ENCODE measurements at regions not wholly inside any gene's neighbourhood (a gene's known extent, or its start where the extent isn't known, plus 50 kb on each side); places are given as distances from the start of the nearest gene placed in this dataset.

- no peaks in the 10 kb centered on the region for H3K79me2 ChIP-seq (ENCODE audit: control insufficient read depth in 1 of 2, insufficient read depth in 2 of 2, low read length in 2 of 2)
- no peaks in the 10 kb centered on the region for H3K36me3 ChIP-seq (ENCODE audit: control insufficient read depth in 2 of 4, insufficient read depth in 4 of 4, low read length in 3 of 4)
- H3K79me1 ChIP-seq (ENCODE audit: low read depth, low read length), result no peaks in the 10 kb centered on the region
- H3K4ac ChIP-seq (replicated peaks; ENCODE audit: insufficient read length, low read depth, low read length), result no peak overlapping the region
- no peak overlapping the region for H3K27ac ChIP-seq (ENCODE audit: low read depth, low read length)
- H4K5ac ChIP-seq (ENCODE audit: insufficient read length, low read depth, low read length), result no peak overlapping the region
- H3K27me3 ChIP-seq (replicated peaks in 1 of 4; ENCODE audit: control insufficient read depth in 3 of 4, extremely low read depth in 1 of 4, insufficient read depth in 3 of 4, low read length in 3 of 4), result no peaks in the 10 kb centered on the region; a peak in 1 of 7 replicates
- H3K4me3 ChIP-seq (ENCODE audit: extremely low read depth in 1 of 4, insufficient read depth in 2 of 4, low read depth in 3 of 4, low read length in 4 of 4), result no peak overlapping the region
- no peak overlapping the region for H3K23ac ChIP-seq (ENCODE audit: insufficient read length)
- CTCF ChIA-PET (ENCODE audit: partially characterized antibody), result no interaction called here
- H2AFZ ChIP-seq (ENCODE audit: low read length), result peak overlapping the region; percentile 76; the same call in 1 of the 2 replicates
- no peaks in the 10 kb centered on the region for H3K23me2 ChIP-seq (ENCODE audit: low read depth, low read length)
- no peak overlapping the region for H3K4me2 ChIP-seq (ENCODE audit: insufficient read depth in 1 of 2, low read depth in 2 of 2, low read length in 2 of 2)
- no peak overlapping the region for H2BK20ac ChIP-seq (ENCODE audit: low read length)
- FAIRE-seq (no peak), DNase-seq (ENCODE audit: low read depth in 1 of 2, low spot score in 2 of 2) (no peak)
- no peak overlapping the region for H2AK5ac ChIP-seq (ENCODE audit: low read depth, low read length)
- 90 to 100% methylated on average over 1 to 5 of the region's 5 CpGs for WGBS, 2 experiments (ENCODE audit: extremely low coverage in 1 of 2, insufficient coverage in 1 of 2, insufficient read length in 1 of 2, insufficient replicate concordance in 2 of 2, low coverage in 1 of 2, low lambda C conversion rate in 2 of 2, missing lambda C conversion rate in 1 of 2)
- H4K91ac ChIP-seq (replicated peaks; ENCODE audit: insufficient read length, low read length), result no peak overlapping the region
- H3K9me3 ChIP-seq (ENCODE audit: insufficient read depth in 2 of 2, low read depth in 1 of 2, low read length in 1 of 2), result no peaks in the 10 kb centered on the region
- POLR2A ChIA-PET (ENCODE audit: partially characterized antibody), result no interaction called here
- H4K8ac ChIP-seq (ENCODE audit: extremely low read depth, insufficient read depth, low read length), result no peak overlapping the region
- H3K9ac ChIP-seq (replicated peaks in 1 of 4; ENCODE audit: extremely low read depth in 1 of 4, low read depth in 3 of 4, low read length in 3 of 4), result no peak overlapping the region
- no peak overlapping the region for H3K56ac ChIP-seq (replicated peaks; ENCODE audit: insufficient read length, low read depth, low read length)
- H3K4me1 ChIP-seq (replicated peaks in 1 of 4; ENCODE audit: control insufficient read depth in 3 of 4, insufficient read depth in 4 of 4, low read length in 3 of 4), result no peaks in the 10 kb centered on the region
- TF ChIP-seq SP2 (IDR thresholded peaks at IDR 0.05; ENCODE audit: low read length) (no peak), BCL11A (IDR thresholded peaks at IDR 0.05; ENCODE audit: low read depth in 2 of 2, low read length in 2 of 2) (no peak), HDAC2 (IDR thresholded peaks at IDR 0.05; ENCODE audit: borderline replicate concordance in 1 of 2, low read depth in 2 of 2, low read length in 2 of 2) (no peak), USF2 (IDR thresholded peaks at IDR 0.05; ENCODE audit: low read length) (no peak), TAF1 (IDR thresholded peaks at IDR 0.05; ENCODE audit: low read depth, low read length) (no peak), MAFK (IDR thresholded peaks at IDR 0.05; ENCODE audit: low read depth, low read length) (no peak), POLR2A (IDR thresholded peaks at IDR 0.05; ENCODE audit: control extremely low read depth in 1 of 2, low read depth in 2 of 2, low read length in 2 of 2) (no peak), TEAD4 (IDR thresholded peaks at IDR 0.05; ENCODE audit: low read depth, low read length) (no peak), CHD1 (IDR thresholded peaks at IDR 0.05; ENCODE audit: low read depth, low read length) (no peak), CHD2 (IDR thresholded peaks at IDR 0.05; ENCODE audit: low read length) (no peak), CBX5 (IDR thresholded peaks at IDR 0.05; ENCODE audit: low read depth, low read length) (no peak), POLR2AphosphoS5 (IDR thresholded peaks at IDR 0.05; ENCODE audit: low read depth, low read length) (no peak), BACH1 (IDR thresholded peaks at IDR 0.05; ENCODE audit: low read length) (no peak)
- H2BK120ac ChIP-seq (replicated peaks; ENCODE audit: low read depth, low read length), result no peak overlapping the region
- H4K20me1 ChIP-seq (replicated peaks in 1 of 2; ENCODE audit: control insufficient read depth in 1 of 2, insufficient read depth in 2 of 2, low read length in 2 of 2), result no peaks in the 10 kb centered on the region
- no peak overlapping the region for H3K14ac ChIP-seq (ENCODE audit: insufficient read length)
- H2BK15ac ChIP-seq (ENCODE audit: low read length), result no peak overlapping the region
- no peak overlapping the region for H2BK5ac ChIP-seq (ENCODE audit: low read depth, low read length)
- no peak overlapping the region for H2BK12ac ChIP-seq (ENCODE audit: low read depth, low read length)
- H3K18ac ChIP-seq (ENCODE audit: extremely low read depth, low read length), result no peak overlapping the region
Observed at GRCh38 chr9:99614341-99614740, 207.3 kb upstream of the NR4A3 start.
